WTC11 (cell line): ENCODE measurements at regions not wholly inside any gene's neighbourhood (a gene's known extent, or its start where the extent isn't known, plus 50 kb on each side); places are given as distances from the start of the nearest gene placed in this dataset.

Source experiments
- ATAC-seq: fragments of 200-7000 bp; cut with Tn5 transposase; 2 replicates; pipeline ENCODE4 v1.10.0; 2021; ENCODE audit warnings: mild to moderate bottlenecking, moderate library complexity
- CTCF ChIA-PET: fragments of 300-600 bp; sonication (Branson Sonifier 250); formaldehyde crosslinking; loops from one replicate; lab custom pipeline; 2021; ENCODE audit warnings: antibody characterized with exemption; lab: Charles Lee
- POLR2A ChIA-PET: fragments of 350-600 bp; sonication (Branson Sonifier 250); formaldehyde crosslinking; loops from one replicate; lab custom pipeline; 2021; ENCODE audit warnings: antibody characterized with exemption; lab: Charles Lee
- DNase-seq: peaks from one replicate; pipeline ENCODE4 v3.0.0; 2021; ENCODE audit warnings: low spot score
- H3K27ac Mint-ChIP-seq: 2 replicates; pipeline ENCODE4 v1.8.0; 2021; ENCODE audit warnings: mixed read lengths
- H3K27me3 Mint-ChIP-seq: 2 replicates; pipeline ENCODE4 v1.8.0; 2021; ENCODE audit warnings: low read depth, mild to moderate bottlenecking, moderate library complexity, mixed read lengths
- H3K36me3 Mint-ChIP-seq: 2 replicates; pipeline ENCODE4 v1.8.0; 2021; ENCODE audit warnings: mixed read lengths
- H3K4me1 Mint-ChIP-seq: 2 replicates; pipeline ENCODE4 v1.8.0; 2022; ENCODE audit warnings: mixed read lengths
- H3K4me3 Mint-ChIP-seq: 2 replicates; pipeline ENCODE4 v1.8.0; 2021; ENCODE audit warnings: mild to moderate bottlenecking, moderate library complexity, mixed read lengths
- H3K9me3 Mint-ChIP-seq: 2 replicates; pipeline ENCODE4 v1.8.0; 2021; ENCODE audit warnings: mixed read lengths
- ATF1 ChIP-seq: sonication (generic); formaldehyde crosslinking; IDR thresholded peaks from 2 replicates; pipeline ENCODE4 v1.8.1; 2023; ENCODE audit warnings: mild to moderate bottlenecking, moderate library complexity, missing genetic modification reagents
- ELF4 ChIP-seq: sonication (generic); formaldehyde crosslinking; IDR thresholded peaks from 2 replicates; pipeline ENCODE4 v1.8.1; 2022; ENCODE audit warnings: low read depth, mild to moderate bottlenecking, moderate library complexity, missing genetic modification reagents
- FOXJ3 ChIP-seq: sonication (generic); formaldehyde crosslinking; IDR thresholded peaks from 2 replicates; pipeline ENCODE4 v1.9.0; 2021; ENCODE audit warnings: missing genetic modification reagents, mild to moderate bottlenecking, borderline replicate concordance
- HMGA2 ChIP-seq: fragments of 250-450 bp; sonication (Bioruptor Pico); IDR thresholded peaks from 2 replicates; pipeline ENCODE4 v1.4.0; 2021; ENCODE audit warnings: mild to moderate bottlenecking, moderate library complexity
- KAT7 ChIP-seq: sonication (generic); formaldehyde crosslinking; IDR thresholded peaks from 2 replicates; pipeline ENCODE4 v1.8.1; 2023; ENCODE audit warnings: missing genetic modification reagents, mild to moderate bottlenecking, borderline replicate concordance
- MXD4 ChIP-seq: fragments of 250-450 bp; sonication (Bioruptor Pico); IDR thresholded peaks from 2 replicates; pipeline ENCODE4 v1.8.0; 2021; ENCODE audit warnings: mild to moderate bottlenecking, moderate library complexity, borderline replicate concordance
- PRDM15 ChIP-seq: sonication (generic); formaldehyde crosslinking; IDR thresholded peaks from 2 replicates; pipeline ENCODE4 v1.8.0; 2022; ENCODE audit warnings: missing genetic modification reagents
- ZNF219 ChIP-seq: sonication (generic); formaldehyde crosslinking; IDR thresholded peaks from 2 replicates; pipeline ENCODE4 v1.8.0; 2023; ENCODE audit warnings: missing genetic modification reagents, mild to moderate bottlenecking, borderline replicate concordance
- ZNF232 ChIP-seq: sonication (generic); formaldehyde crosslinking; IDR thresholded peaks from 2 replicates; pipeline ENCODE4 v1.8.0; 2022; ENCODE audit warnings: mild to moderate bottlenecking, missing genetic modification reagents
- ZNF423 ChIP-seq: fragments of 250-450 bp; sonication (Bioruptor Pico); IDR thresholded peaks from 2 replicates; pipeline ENCODE4 v2.1.2; 2022; ENCODE audit warnings: mild to moderate bottlenecking, moderate library complexity
- ZNF512 ChIP-seq: sonication (generic); formaldehyde crosslinking; IDR thresholded peaks from 2 replicates; pipeline ENCODE4 v1.8.1; 2022; ENCODE audit warnings: missing genetic modification reagents, borderline replicate concordance
- ZNF532 ChIP-seq: fragments of 250-450 bp; sonication (Bioruptor Pico); IDR thresholded peaks from 2 replicates; pipeline ENCODE4 v1.9.0; 2021; ENCODE audit warnings: mild to moderate bottlenecking, borderline replicate concordance
- TF ChIP-seq, protein P1 (sequence below): fragments of 250-450 bp; sonication (Bioruptor Pico); IDR thresholded peaks from 2 replicates; pipeline ENCODE4 v2.1.2; 2022; ENCODE audit warnings: mild to moderate bottlenecking, moderate library complexity
- TF ChIP-seq, protein P2 (sequence below): fragments of 250-450 bp; sonication (Bioruptor Pico); IDR thresholded peaks from 2 replicates; pipeline ENCODE4 v1.9.0; 2021; ENCODE audit warnings: mild to moderate bottlenecking
- TF ChIP-seq, protein P3 (sequence below): sonication (generic); formaldehyde crosslinking; IDR thresholded peaks from 2 replicates; pipeline ENCODE4 v1.8.0; 2022; ENCODE audit warnings: mild to moderate bottlenecking, missing genetic modification reagents
- TF ChIP-seq, protein P4 (sequence below): sonication (generic); formaldehyde crosslinking; conservative IDR thresholded peaks from 2 replicates; pipeline ENCODE4 v1.8.1; 2022; ENCODE audit warnings: mild to moderate bottlenecking, missing genetic modification reagents

- TF ChIP-seq, protein P1, sequence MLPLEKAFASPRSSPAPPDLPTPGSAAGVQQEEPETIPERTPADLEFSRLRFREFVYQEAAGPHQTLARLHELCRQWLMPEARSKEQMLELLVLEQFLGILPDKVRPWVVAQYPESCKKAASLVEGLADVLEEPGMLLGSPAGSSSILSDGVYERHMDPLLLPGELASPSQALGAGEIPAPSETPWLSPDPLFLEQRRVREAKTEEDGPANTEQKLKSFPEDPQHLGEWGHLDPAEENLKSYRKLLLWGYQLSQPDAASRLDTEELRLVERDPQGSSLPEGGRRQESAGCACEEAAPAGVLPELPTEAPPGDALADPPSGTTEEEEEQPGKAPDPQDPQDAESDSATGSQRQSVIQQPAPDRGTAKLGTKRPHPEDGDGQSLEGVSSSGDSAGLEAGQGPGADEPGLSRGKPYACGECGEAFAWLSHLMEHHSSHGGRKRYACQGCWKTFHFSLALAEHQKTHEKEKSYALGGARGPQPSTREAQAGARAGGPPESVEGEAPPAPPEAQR (CRISPR knock-in tag) = no peak
- no peak for TF ChIP-seq ZNF512 (CRISPR knock-in tag)
- TF ChIP-seq, protein P2, sequence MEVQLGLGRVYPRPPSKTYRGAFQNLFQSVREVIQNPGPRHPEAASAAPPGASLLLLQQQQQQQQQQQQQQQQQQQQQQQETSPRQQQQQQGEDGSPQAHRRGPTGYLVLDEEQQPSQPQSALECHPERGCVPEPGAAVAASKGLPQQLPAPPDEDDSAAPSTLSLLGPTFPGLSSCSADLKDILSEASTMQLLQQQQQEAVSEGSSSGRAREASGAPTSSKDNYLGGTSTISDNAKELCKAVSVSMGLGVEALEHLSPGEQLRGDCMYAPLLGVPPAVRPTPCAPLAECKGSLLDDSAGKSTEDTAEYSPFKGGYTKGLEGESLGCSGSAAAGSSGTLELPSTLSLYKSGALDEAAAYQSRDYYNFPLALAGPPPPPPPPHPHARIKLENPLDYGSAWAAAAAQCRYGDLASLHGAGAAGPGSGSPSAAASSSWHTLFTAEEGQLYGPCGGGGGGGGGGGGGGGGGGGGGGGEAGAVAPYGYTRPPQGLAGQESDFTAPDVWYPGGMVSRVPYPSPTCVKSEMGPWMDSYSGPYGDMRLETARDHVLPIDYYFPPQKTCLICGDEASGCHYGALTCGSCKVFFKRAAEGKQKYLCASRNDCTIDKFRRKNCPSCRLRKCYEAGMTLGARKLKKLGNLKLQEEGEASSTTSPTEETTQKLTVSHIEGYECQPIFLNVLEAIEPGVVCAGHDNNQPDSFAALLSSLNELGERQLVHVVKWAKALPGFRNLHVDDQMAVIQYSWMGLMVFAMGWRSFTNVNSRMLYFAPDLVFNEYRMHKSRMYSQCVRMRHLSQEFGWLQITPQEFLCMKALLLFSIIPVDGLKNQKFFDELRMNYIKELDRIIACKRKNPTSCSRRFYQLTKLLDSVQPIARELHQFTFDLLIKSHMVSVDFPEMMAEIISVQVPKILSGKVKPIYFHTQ (CRISPR knock-in tag) = no peak
- no peak for TF ChIP-seq FOXJ3 (CRISPR knock-in tag)
Observed at GRCh38 chr2:133844214-133844892, 276.1 kb upstream of the NCKAP5 start (continued).

- no peaks in the 10 kb centered on the region; the same call in 1 of the 2 replicates for H3K36me3 Mint-ChIP-seq
- ChIA-PET POLR2A (no interaction called here), CTCF (interaction anchor here (0.6 kb wide), 1 partner anchor 1435 kb away, joined by 3 read pairs; no protein-coding TSS in a partner anchor)
- peaks cover 8% of the 10 kb centered on the region for H3K4me1 Mint-ChIP-seq
- peaks cover 10% of the 10 kb centered on the region for H3K9me3 Mint-ChIP-seq
- DNase-seq (no peak), ATAC-seq (no peak)
- H3K4me3 Mint-ChIP-seq = no peak overlapping the region
- TF ChIP-seq ZNF423 (CRISPR knock-in tag) = no peak
- no peak for TF ChIP-seq MXD4
- TF ChIP-seq ATF1 (CRISPR knock-in tag) = no peak
- TF ChIP-seq, protein P3, sequence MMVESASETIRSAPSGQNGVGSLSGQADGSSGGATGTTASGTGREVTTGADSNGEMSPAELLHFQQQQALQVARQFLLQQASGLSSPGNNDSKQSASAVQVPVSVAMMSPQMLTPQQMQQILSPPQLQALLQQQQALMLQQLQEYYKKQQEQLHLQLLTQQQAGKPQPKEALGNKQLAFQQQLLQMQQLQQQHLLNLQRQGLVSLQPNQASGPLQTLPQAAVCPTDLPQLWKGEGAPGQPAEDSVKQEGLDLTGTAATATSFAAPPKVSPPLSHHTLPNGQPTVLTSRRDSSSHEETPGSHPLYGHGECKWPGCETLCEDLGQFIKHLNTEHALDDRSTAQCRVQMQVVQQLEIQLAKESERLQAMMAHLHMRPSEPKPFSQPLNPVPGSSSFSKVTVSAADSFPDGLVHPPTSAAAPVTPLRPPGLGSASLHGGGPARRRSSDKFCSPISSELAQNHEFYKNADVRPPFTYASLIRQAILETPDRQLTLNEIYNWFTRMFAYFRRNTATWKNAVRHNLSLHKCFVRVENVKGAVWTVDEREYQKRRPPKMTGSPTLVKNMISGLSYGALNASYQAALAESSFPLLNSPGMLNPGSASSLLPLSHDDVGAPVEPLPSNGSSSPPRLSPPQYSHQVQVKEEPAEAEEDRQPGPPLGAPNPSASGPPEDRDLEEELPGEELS (CRISPR knock-in tag) = no peak
- TF ChIP-seq ZNF232 = no peak
- no peak for TF ChIP-seq ZNF532 (CRISPR knock-in tag)
- no peak for TF ChIP-seq ELF4
- no peak for TF ChIP-seq KAT7 (CRISPR knock-in tag)
- TF ChIP-seq, protein P4, sequence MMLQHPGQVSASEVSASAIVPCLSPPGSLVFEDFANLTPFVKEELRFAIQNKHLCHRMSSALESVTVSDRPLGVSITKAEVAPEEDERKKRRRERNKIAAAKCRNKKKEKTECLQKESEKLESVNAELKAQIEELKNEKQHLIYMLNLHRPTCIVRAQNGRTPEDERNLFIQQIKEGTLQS (CRISPR knock-in tag) = no peak
- TF ChIP-seq HMGA2 = no peak
- no peak for TF ChIP-seq ZNF219 (CRISPR knock-in tag)
- TF ChIP-seq PRDM15 (CRISPR knock-in tag) = no peak
- H3K27ac Mint-ChIP-seq = no peak overlapping the region
- no peaks in the 10 kb centered on the region; the same call in 1 of the 2 replicates for H3K27me3 Mint-ChIP-seq
Observed at GRCh38 chr2:133846476-133846875, 278.2 kb upstream of the NCKAP5 start.
